HG03342 (cell line): ENCODE measurements at regions not wholly inside any gene's neighbourhood (a gene's known extent, or its start where the extent isn't known, plus 50 kb on each side); places are given as distances from the start of the nearest gene placed in this dataset.

ENCODE experiments used
- ATAC-seq: cut with Tn5 transposase; IDR thresholded peaks from one replicate; pipeline ENCODE4 v1.9.1; 2021; ENCODE audit warnings: mild to moderate bottlenecking, moderate library complexity; ENCODE audit not compliant: unreplicated experiment

DNA sequence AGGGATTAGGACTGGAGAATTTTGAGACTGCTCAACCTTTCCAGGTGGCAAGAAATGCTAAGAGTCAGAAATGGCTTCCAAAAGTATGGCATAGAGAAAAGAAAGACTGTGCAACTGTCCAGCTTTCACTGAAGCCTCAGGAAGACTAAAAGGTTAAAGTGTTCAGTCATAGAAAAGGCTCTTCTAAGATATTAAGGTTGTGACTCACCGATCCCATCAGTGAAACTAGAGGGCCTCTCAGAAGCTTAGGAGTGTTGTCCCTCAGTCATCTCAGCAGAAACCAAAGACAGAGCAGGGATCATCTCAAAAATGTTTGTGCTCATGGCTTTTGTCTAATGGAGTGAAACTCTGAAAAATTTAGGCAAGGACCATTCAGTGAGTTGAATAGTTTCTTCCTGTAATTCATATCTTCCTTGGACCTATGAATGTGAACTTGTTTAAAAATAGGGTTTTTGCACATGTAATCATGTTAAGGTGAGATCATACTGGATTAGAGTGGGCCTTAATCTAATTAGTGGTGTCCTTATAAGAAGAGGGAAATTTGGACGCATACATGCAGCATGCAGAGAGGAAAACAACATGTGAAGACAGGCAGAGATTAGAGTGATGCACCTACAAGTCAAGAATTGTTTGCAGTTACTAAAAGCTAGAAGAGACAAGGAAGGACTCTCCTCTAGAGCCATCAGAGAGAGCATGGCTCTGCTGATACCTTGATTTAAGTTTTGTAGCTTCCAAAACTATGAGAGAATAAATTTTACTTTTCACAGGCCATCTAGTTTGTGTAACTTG, 71.3 kb downstream of the RPE65 start:
- no peak for ATAC-seq

- ATAC-seq, result no peak
Measured at GRCh38 chr1:68377098-68377497, 72.7 kb downstream of the RPE65 start.

DNA sequence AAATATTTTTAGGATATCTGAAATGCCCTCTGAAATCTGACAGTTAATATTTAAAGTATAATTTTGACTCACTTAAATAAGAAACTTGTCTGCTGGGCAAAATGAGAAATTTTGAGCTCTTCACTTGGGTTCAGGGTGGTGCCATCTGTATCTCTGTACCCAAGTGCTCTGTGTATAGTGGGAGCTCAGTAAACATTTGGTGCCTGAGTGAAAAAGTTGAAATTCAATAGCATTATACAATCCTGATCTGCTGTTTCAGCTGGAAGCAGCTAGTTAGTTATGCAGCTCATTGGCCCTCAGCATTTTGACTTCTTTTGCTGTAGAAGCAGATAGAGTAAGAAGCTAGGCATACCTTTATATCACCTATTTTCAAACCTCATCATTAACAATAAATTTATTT, 73.3 kb downstream of the RPE65 start:
- ATAC-seq, result no peak

- ATAC-seq, result no peak
Measured at GRCh38 chr1:68375919-68376318, 73.8 kb downstream of the RPE65 start.

GRCh38 chr1:68373173-68373572, 76.6 kb downstream of the RPE65 start:
- no peak for ATAC-seq

GRCh38 chr1:68372487-68372886, 77.3 kb downstream of the RPE65 start:
- no peak for ATAC-seq

DNA sequence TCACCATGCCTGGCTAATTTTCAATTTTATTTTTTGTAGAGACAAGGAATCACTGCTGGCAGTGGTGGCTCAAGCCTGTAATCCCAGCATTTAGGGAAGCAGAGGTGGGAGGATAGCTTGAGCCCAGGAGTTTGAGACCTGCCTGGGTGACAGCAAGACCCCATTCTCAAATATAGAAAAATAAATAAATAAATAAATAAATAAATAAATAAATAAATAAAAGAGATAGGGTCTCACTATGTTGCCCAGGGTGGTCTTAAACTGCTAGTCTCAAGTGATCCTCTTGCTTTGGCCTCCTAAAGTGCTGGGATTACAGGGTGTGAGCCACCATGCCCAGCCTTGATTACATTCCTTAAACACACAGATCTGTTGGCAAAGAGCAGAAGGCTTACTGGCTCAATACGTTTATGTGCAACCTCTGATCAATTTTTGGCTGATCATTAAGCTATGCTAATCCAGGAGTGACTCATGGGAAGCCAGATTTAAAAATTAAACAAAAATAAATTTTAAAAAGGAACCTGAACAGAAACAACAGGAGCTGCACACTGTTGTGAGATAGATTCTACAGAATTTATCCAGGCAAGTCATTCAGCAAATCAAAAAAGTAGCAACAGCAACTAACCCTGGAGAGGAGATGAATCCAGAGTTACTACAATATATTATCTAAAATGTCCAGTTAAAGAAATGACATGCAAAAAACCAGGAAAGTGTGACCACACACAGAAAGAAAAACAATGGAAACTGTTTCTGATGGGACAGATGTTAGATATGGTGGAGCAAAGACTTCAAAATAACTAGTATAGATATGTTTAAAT, 79.4 kb downstream of the RPE65 start:
- ATAC-seq, result no peak

- ATAC-seq, result no peak
Measured at GRCh38 chr1:68366572-68366971, 83.2 kb downstream of the RPE65 start.

- no peak for ATAC-seq
Measured at GRCh38 chr1:68365709-68366382, 83.9 kb downstream of the RPE65 start.

DNA sequence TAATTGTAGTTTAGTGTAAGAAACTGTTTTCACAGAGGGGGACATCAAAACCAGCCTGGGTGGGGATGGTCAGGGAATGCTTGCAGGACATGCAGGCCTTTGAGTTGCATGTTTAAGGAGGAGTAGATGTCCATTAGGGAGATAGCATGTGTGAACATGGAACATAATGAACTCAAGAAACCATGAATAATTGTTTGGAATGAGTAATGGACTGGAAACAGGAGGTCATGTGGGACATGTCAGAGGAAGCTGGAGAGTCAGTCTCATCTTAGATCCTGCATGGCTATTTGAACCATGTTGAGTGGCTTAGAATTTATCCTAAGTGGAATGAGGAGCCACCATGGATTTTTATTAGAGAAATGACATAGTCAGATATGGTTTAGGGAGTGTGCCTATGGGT, 86.4 kb downstream of the RPE65 start:
- ATAC-seq, result no peak

GRCh38 chr1:68361346-68361910, 88.3 kb downstream of the RPE65 start:
- no peak for ATAC-seq

DNA sequence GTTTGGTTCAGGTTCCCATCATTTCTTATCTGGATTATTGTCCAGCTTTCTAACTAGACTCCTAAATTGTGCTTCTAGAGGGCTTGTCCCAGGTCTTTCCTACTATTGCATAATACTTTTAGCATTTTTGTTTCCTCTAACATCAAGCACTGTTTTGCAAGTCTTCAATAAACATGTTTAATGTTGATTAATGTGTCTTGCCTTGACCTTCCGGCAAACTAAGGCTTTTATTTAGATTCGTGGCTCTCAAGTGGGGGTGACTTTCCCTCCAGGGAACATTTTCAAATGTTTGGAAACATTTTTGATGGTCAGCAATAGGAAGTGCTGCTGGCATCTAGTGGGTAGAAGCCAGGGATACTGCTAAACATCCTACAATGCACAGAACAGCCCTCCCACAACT, 90.7 kb downstream of the RPE65 start:
- no peak for ATAC-seq

DNA sequence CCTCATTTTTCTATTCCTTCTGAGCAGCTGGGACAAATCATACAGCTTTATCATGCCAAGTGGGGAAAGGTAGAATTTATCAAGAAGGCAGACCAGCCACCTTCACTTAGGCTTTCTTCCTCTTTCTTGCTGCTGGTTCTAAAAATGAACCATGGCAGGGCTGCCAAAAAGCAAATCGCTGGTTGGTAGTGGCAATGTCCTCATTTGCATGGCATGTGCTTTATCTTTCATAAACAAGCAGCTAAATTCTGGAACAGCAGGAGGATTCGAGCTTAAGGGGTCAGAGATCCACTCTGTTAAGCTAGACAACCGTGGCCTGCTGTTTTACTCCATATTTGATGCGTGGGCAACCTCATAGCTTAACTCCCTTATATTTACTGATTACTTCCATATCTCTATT, 91.3 kb downstream of the RPE65 start:
- ATAC-seq, result no peak

GRCh38 chr1:68355614-68356013, 94.1 kb downstream of the RPE65 start:
- ATAC-seq, result no peak

- no peak for ATAC-seq
Measured at GRCh38 chr1:68352202-68352601, 97.6 kb downstream of the RPE65 start.

GRCh38 chr1:68347415-68347814, 102.3 kb downstream of the RPE65 start:
- ATAC-seq, result peak; percentile 98

DNA sequence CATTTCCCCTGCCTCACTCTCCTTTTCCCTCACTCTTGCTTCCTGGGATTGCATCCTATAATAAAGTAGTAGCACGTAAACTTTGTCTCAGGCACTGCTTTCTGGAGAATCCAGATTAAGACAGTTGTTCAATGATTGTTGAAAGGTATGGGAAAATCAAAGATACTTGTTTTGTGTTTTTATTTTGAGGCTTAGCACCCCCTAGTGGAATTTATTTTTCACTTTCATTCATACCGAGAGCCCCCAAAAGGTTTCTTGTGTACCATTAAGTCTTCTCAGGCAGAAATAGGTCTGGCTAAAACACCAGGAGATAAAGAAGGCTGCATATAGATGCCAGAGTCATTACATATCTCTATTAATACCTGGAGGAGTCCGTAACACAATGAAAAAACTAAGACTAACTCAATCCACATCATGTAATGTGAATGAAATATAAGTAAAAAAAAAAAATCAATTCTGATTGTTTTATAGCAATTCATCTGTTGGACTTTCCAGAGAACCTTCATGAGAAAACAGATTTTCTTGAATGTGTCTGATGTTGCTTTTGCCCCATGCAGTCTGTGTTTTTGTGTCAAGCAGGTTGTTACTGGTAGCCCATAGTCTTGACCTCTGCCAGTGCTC, 103.5 kb downstream of the RPE65 start:
- no peak for ATAC-seq

DNA sequence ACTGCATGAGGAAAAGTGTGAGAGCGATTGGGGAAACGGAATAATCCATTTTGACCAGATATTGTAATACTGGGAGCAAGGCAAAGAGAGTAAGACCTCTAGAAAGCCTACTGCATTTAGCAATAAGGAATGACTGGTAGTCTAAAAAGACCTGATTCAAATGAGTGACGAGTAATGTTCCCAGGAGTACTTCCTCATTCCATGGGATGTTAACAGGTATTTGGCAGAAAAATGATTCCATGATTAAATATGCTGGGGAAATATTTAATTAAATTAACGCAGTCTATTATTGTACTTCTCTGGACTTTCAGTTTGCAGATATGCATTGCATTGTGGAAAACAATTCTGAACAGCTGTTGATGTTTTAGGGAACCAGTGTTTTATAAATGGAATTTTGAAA, 105.5 kb downstream of the RPE65 start:
- no peak for ATAC-seq

GRCh38 chr1:68340951-68341350, 108.6 kb upstream of the WLS start:
- no peak for ATAC-seq

GRCh38 chr1:68339505-68339904, 107.2 kb upstream of the WLS start:
- no peak for ATAC-seq

DNA sequence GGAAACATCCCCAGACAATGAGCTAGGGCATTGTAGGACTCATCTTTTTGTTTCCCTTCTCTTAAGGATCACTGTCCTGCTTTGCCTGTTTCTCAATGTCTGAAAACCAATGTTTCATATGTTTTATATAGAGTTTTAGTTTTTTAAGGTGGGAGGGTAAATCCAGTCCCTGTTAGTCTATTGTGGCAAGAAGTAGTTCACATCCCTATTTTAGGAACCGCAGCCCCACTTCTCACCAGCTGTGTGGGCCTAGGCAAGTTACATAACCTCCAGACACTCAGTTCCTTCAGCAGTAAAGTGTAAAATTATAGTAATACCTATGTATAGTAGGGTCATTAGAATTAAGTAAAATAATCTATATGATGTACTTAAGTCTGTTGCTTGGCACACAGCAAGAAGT, 105.8 kb upstream of the WLS start:
- no peak for ATAC-seq
